Nephron progenitor cell (in vitro differentiated cells): ENCODE measurements at regions not wholly inside any gene's neighbourhood (a gene's known extent, or its start where the extent isn't known, plus 50 kb on each side); places are given as distances from the start of the nearest gene placed in this dataset.

ENCODE experiments used
- DNase-seq: peaks from one replicate; pipeline ENCODE4 v3.0.0; 2021
- H3K27ac Mint-ChIP-seq: 2 replicates; pipeline ENCODE4 v1.8.0; 2021; ENCODE audit warnings: mild to moderate bottlenecking, moderate library complexity, mixed read lengths
- H3K27me3 Mint-ChIP-seq: 2 replicates; pipeline ENCODE4 v1.8.0; 2021; ENCODE audit warnings: mild to moderate bottlenecking, low read depth, mixed read lengths; ENCODE audit not compliant: poor library complexity
- H3K36me3 Mint-ChIP-seq: 2 replicates; pipeline ENCODE4 v1.8.0; 2021; ENCODE audit warnings: low read depth, mixed read lengths
- H3K4me1 Mint-ChIP-seq: 2 replicates; pipeline ENCODE4 v1.8.0; 2021; ENCODE audit warnings: mixed read lengths
- H3K4me3 Mint-ChIP-seq: 2 replicates; pipeline ENCODE4 v1.8.0; 2021; ENCODE audit warnings: mild to moderate bottlenecking, moderate library complexity, mixed read lengths
- H3K9me3 Mint-ChIP-seq: 2 replicates; pipeline ENCODE4 v1.8.0; 2021; ENCODE audit warnings: mild to moderate bottlenecking, moderate library complexity, mixed read lengths
- TF ChIP-seq, protein P1 (sequence below): fragments of 200-600 bp; sonication (generic); IDR thresholded peaks from 2 replicates; pipeline ENCODE4 v1.5.0; 2021; ENCODE audit warnings: antibody characterized with exemption

DNA sequence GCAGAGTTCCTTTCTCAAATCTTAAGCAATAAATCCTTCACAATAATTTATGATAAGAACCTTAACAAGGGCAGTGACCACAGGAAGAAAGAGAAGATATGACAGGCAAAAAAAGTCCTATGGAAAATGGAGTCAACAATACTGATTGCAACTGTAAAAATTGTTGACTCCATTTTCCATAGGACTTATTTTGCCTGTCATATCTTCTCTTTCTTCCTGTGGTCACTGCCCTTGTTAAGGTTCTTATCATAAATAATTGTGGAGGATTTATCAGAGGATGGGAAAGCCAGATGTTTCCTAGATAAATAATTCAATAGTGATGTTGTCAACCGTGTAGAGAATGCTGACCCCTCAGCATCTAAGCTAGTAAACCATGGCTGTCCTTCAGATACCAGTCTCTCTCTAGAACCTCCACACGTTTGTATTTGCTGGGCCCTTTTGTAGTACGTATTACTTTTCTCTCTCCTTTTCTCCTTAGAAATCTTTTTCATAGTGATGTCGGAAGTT is 172.6 kb upstream of the BET1 start:
- H3K4me1 Mint-ChIP-seq = peaks cover 33% of the 10 kb centered on the region
- H3K4me3 Mint-ChIP-seq = no peak overlapping the region
- TF ChIP-seq, protein P1, sequence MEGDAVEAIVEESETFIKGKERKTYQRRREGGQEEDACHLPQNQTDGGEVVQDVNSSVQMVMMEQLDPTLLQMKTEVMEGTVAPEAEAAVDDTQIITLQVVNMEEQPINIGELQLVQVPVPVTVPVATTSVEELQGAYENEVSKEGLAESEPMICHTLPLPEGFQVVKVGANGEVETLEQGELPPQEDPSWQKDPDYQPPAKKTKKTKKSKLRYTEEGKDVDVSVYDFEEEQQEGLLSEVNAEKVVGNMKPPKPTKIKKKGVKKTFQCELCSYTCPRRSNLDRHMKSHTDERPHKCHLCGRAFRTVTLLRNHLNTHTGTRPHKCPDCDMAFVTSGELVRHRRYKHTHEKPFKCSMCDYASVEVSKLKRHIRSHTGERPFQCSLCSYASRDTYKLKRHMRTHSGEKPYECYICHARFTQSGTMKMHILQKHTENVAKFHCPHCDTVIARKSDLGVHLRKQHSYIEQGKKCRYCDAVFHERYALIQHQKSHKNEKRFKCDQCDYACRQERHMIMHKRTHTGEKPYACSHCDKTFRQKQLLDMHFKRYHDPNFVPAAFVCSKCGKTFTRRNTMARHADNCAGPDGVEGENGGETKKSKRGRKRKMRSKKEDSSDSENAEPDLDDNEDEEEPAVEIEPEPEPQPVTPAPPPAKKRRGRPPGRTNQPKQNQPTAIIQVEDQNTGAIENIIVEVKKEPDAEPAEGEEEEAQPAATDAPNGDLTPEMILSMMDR = no peak
- H3K27ac Mint-ChIP-seq = no peak overlapping the region
- peaks cover 6% of the 10 kb centered on the region for H3K27me3 Mint-ChIP-seq
- no peak for DNase-seq
- no peaks in the 10 kb centered on the region for H3K36me3 Mint-ChIP-seq
- H3K9me3 Mint-ChIP-seq = no peaks in the 10 kb centered on the region

DNA sequence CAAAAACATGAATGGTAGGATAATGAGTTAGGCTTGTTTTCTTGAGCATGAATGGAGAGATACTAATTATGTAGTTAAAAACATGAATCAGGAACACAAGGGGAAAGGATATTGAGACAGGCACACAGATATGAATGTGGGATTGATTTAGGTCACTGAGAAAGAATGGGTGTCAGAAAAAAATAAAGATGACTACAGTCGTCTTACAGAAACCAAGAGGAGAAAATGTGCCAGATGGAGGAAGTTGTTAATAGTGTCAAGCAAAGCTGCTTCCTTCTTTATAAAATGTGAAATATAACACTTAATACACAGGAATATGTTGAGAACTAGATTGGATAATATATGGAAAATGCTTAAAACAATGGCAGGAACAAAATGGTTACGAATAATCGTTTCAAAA is 173.3 kb upstream of the BET1 start:
- Mint-ChIP-seq H3K4me1 (peaks cover 33% of the 10 kb centered on the region), H3K4me3 (no peak overlapping the region), H3K27me3 (peaks cover 6% of the 10 kb centered on the region), H3K27ac (no peak overlapping the region), H3K9me3 (no peaks in the 10 kb centered on the region), H3K36me3 (no peaks in the 10 kb centered on the region)
- DNase-seq = no peak
- TF ChIP-seq, protein P1 = no peak

DNA sequence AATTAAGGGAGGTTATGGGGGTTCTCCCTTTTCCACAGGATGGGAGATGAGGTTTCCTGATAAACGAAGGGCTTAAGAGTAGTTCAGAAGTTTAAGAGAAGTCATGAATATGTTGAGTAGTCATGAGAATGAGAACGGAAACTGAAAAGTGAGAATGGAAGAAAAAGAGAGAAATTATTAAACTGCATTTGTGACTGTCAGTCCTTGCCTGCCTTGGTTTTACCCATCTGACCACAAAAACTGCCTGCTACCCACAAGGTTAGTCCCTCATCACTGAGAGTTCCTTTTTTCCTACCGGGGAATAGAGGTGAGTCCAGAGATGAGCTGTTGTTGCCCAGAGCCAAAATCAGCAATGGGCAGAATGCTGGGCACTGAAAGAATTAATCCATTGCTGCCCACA is 174.1 kb upstream of the BET1 start:
- Mint-ChIP-seq H3K4me3 (no peak overlapping the region), H3K4me1 (peaks cover 35% of the 10 kb centered on the region), H3K27me3 (peaks cover 6% of the 10 kb centered on the region), H3K36me3 (no peaks in the 10 kb centered on the region), H3K27ac (no peak overlapping the region), H3K9me3 (no peaks in the 10 kb centered on the region)
- TF ChIP-seq, protein P1 = no peak
- no peak for DNase-seq

DNA sequence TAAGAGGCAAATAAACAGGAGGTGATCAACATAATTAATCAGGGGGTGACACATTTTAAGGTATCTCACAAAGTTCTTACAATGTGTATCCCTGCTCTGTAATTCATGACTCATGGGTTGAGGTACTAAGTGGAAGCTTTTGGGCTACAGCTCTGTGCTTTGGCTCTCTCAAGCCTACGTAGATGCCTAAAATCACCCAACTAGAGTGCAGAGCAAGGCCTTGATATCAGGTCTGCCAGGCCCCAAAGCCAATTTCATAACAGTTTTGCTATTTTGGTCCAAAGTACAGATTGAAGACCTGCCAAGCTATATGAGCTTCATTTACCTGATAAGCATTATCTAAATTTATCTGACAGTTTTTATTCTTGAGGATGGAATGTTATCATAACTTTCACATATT is 175.3 kb upstream of the BET1 start:
- Mint-ChIP-seq H3K27ac (no peak overlapping the region), H3K9me3 (no peaks in the 10 kb centered on the region), H3K4me1 (peaks cover 26% of the 10 kb centered on the region), H3K4me3 (no peak overlapping the region), H3K36me3 (no peaks in the 10 kb centered on the region), H3K27me3 (peaks cover 6% of the 10 kb centered on the region)
- DNase-seq = no peak
- TF ChIP-seq, protein P1 = no peak

DNA sequence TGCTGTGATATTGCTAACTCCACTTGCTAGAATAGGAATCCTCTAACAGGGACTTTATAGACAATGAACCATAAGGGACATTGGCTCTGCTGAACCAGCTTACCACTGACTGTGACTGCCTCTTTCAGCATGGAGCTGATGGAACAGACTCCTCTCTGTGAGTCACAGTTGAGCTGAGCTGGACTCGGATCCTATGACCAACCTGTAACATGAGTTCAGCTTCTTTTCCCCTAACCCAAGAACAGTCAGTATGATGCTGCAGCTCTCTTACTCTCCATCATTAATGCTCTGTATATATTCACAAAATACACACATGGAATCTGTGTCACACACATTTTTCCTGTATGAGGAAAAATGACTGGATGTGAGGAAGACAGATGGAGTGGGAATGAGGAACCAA is 177.9 kb upstream of the BET1 start:
- H3K4me1 Mint-ChIP-seq = peaks cover 7% of the 10 kb centered on the region
- no peaks in the 10 kb centered on the region for H3K9me3 Mint-ChIP-seq
- H3K4me3 Mint-ChIP-seq = no peak overlapping the region
- no peak for DNase-seq
- TF ChIP-seq, protein P1 = no peak
- H3K27ac Mint-ChIP-seq = no peak overlapping the region
- H3K27me3 Mint-ChIP-seq = peaks cover 6% of the 10 kb centered on the region
- no peaks in the 10 kb centered on the region for H3K36me3 Mint-ChIP-seq

DNA sequence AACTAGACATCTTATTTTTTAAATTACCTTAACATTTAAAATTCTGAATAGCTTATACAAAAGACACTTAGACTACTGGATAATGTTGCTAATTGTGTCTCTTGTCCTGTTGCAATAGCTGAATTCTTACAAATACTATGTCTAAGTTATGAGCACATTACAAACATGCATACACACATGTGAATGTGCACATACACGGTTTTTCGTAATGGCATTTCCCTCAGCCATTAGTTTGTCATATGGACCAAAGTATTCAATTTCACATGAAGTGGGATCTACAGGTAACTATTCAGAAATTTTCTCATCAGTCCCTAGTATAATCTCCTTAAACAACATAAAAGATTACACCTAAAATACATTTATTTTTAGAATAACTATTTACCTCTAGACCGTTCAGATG is 178.6 kb upstream of the BET1 start:
- H3K9me3 Mint-ChIP-seq = no peaks in the 10 kb centered on the region
- H3K27ac Mint-ChIP-seq = no peak overlapping the region
- no peaks in the 10 kb centered on the region for H3K36me3 Mint-ChIP-seq
- TF ChIP-seq, protein P1 = no peak
- peaks cover 5% of the 10 kb centered on the region for H3K4me1 Mint-ChIP-seq
- H3K27me3 Mint-ChIP-seq = peaks cover 6% of the 10 kb centered on the region
- no peak overlapping the region for H3K4me3 Mint-ChIP-seq
- no peak for DNase-seq
